ENCODE measurements at regions not wholly inside any gene's neighbourhood (a gene's known extent, or its start where the extent isn't known, plus 50 kb on each side); places are given as distances from the start of the nearest gene placed in this dataset.

- no peak for FAIRE-seq
- no peak for DNase-seq (ENCODE audit: extremely low spot score, insufficient read length, low read depth)
Measured at GRCh38 chr18:10111944-10112343, 198.1 kb downstream of the VAPA start.

DNA sequence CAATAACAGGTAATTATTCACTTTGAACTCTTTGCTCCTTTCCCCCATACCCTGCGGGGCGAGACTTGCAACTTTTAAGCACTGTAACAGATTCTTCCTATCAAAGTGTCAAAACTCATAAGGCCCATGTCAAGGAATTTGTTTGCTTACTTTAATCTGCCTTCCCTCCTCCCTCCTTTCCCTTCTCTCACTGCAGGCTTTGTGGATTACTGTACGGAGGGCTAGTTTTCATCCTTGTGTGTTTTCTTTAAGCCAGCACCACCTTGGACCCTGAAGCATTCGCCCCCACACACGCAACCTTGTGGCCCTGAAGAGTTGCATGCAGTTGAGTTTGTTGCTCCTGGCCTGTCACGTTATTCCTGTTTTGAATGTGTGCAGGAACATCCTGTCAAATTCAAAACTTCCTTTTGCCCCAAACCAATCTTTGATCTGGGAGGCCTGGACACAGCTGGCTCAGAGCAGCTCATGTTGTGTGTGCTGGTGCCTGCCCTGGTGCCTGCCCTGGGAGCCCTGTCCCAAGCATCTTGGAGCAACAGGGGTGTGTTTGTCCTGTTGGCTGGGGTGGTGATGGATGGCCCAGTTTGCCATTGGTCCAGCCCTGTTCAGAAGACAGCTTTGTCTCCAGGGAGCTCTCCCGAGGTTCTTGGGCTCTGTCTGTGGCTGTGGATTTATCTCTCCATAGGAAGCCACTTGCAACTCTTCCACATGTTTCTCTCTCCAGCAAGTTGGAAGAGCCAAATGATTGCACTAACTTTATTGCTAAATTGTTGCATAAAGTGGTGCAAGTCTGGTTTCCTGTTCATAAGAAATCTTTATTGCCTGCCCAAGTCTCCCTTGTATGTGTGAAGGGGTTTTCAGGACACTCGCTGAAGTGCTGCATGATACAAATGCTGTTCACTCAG is 199.6 kb downstream of the VAPA start:
- no peak for DNase-seq (ENCODE audit: extremely low spot score, insufficient read length, low read depth)
- no peak for FAIRE-seq

DNA sequence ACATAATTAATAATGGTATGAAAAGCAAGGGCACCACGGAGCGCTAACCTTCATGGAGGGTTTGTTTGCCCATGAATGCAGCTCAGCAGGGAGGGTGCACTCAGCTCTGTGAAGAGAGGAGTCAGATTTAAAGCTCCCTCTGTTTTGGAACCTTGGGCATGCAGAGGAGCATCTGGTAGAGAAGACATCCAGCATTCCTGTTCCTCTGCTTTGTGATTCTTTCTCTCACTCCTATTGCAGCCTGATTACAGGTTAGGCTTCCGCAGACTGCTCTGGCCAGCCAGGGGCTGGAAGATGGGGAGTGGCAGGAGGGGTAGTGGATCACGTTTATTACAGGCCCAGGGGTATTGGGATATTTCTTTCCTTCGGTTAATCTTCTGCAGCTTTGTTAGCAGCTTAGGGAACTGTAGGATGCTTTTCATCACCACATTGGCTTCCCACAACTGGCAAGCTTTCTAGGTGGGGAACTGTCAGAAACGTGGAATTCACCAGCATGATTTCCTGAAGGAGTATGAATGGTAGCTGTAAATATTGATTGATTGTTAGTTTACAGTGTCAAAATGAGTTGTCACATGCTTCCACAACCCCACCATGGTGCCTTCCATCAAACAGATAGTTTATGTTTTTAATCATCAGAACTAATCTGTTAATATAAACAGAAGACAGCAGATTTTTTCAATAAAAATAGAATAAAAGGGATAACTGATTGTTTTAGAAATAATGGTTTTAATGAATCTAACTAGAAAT is 201.1 kb downstream of the VAPA start:
- FAIRE-seq (no peak), DNase-seq (ENCODE audit: extremely low spot score, insufficient read length, low read depth) (no peak)

DNA sequence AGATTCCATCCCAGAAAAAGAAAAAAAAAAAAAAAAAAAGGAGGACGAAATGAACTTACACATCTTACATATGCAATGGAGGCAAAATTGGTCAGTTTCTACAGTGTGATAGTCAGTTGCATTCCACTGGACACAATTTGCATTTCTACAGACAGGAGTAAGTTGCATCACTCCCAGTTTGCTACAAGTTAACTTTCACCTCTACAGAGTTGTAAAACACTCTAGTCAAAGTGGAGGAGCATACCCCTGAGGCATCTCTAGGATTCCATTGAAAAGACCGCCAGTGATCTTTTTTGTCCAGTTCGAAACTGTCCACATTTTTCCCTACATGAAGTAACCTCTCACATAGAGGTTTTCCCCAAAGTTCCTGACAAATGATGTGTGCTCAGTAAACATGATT is 202.8 kb downstream of the VAPA start:
- DNase-seq (ENCODE audit: extremely low spot score, insufficient read length, low read depth) (no peak), FAIRE-seq (no peak)

- DNase-seq (ENCODE audit: extremely low spot score, insufficient read length, low read depth) (no peak), FAIRE-seq (no peak)
Measured at GRCh38 chr18:10119528-10119927, 205.7 kb downstream of the VAPA start.

GRCh38 chr18:10119991-10120390 is 206.2 kb downstream of the VAPA start:
- FAIRE-seq = no peak
- DNase-seq (ENCODE audit: extremely low spot score, insufficient read length, low read depth) = no peak

- FAIRE-seq = no peak
- no peak for DNase-seq (ENCODE audit: extremely low spot score, insufficient read length, low read depth)
Measured at GRCh38 chr18:10120622-10121021, 206.8 kb downstream of the VAPA start.

- FAIRE-seq (no peak), DNase-seq (ENCODE audit: extremely low spot score, insufficient read length, low read depth) (no peak)
Measured at GRCh38 chr18:10121028-10121427, 207.2 kb downstream of the VAPA start.

GRCh38 chr18:10121786-10122515 is 208.1 kb downstream of the VAPA start:
- DNase-seq (ENCODE audit: extremely low spot score, insufficient read length, low read depth) (no peak), FAIRE-seq (no peak)

GRCh38 chr18:10122988-10123950 is 209.5 kb downstream of the VAPA start:
- FAIRE-seq = no peak
- DNase-seq (ENCODE audit: extremely low spot score, insufficient read length, low read depth) = no peak

- FAIRE-seq (no peak), DNase-seq (ENCODE audit: extremely low spot score, insufficient read length, low read depth) (no peak)
Measured at GRCh38 chr18:10124071-10124470, 210.3 kb downstream of the VAPA start.

DNA sequence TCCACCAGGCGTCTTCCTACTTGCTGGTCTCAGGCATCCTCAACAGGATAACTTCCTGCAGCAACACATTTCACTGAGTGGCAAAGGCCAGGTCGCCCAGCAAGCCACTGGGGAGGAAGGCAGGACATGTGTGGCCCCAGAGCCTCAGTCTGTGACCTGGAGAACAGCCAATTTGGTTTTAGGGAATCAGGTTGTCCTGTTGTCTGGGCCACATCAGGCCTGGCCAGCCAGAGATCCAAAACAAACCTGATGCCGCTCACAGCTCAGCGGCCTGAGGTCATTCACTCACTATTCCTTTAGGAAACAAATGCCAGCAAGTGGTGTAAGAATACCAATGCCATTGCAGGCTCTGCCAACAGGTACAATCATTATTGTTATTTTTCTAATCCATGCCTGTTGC is 210.7 kb downstream of the VAPA start:
- FAIRE-seq (no peak), DNase-seq (ENCODE audit: extremely low spot score, insufficient read length, low read depth) (no peak)

- DNase-seq (ENCODE audit: extremely low spot score, insufficient read length, low read depth) (no peak), FAIRE-seq (no peak)
Measured at GRCh38 chr18:10124967-10125366, 211.2 kb downstream of the VAPA start.

DNA sequence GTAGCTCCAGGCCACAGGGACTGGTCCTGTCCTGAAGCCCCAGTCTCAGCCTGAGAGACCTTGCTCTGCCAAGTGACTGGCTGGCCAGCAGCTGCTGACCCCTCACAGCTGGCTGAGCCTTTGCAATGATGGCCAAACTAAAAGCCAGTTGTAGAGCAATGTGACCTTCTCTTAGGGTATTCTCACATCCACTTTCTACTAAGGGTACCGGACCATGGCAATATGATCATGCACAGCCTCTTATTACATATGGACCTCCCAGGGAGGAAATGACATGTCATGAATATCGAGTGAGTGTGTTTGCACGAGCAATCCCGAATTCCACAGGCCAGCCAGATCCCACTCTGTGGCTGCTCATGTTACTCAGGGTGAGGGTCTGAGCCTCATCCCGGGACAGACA is 213.9 kb downstream of the VAPA start:
- no peak for FAIRE-seq

GRCh38 chr18:10128921-10129501 is 215.2 kb downstream of the VAPA start:
- DNase-seq (ENCODE audit: extremely low spot score, insufficient read length, low read depth) = no peak
- FAIRE-seq = no peak

More for the DNA sequence above, 213.9 kb downstream of the VAPA start:
- no peak for DNase-seq (ENCODE audit: extremely low spot score, insufficient read length, low read depth)

DNA sequence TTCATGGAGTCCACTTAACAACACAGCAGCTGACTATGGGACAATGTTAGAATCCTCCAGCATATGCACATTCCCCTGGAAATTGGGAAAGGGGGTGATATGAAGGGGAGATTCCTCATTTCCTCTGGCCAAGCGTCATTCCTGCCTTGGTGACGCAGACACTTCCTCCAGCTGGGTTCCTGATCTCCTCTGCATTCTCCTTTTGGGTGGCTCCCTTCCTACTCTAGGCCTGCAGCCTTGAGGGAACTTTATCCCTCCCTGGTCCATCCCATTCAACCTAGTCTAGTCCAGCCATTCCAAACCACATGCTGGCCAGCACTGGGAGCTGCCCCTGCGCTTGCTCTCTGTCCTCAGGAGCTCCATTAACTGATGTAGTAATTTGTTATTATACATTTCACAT is 216.8 kb downstream of the VAPA start:
- FAIRE-seq (no peak), DNase-seq (ENCODE audit: extremely low spot score, insufficient read length, low read depth) (no peak)

GRCh38 chr18:10131081-10131459 is 217.3 kb downstream of the VAPA start:
- DNase-seq (ENCODE audit: extremely low spot score, insufficient read length, low read depth) (no peak), FAIRE-seq (no peak)

- FAIRE-seq = no peak
- no peak for DNase-seq (ENCODE audit: extremely low spot score, insufficient read length, low read depth)
Measured at GRCh38 chr18:10131460-10132395, 217.9 kb downstream of the VAPA start.
